Suprapubic skin (tissue), 4 donors: ENCODE measurements at regions not wholly inside any gene's neighbourhood (a gene's known extent, or its start where the extent isn't known, plus 50 kb on each side); places are given as distances from the start of the nearest gene placed in this dataset.

Experiments
- CTCF ChIP-seq, 2 donors: fragments of 200-600 bp in 1 of 2; fragments of 450-650 bp in 1 of 2; sonication (generic) in 1 of 2; IDR thresholded peaks; one replicate each; pipeline ENCODE4 v1.5.1; 2016 to 2019; ENCODE audit warnings: antibody characterized with exemption in 2 of 2, mild to moderate bottlenecking in 1 of 2, moderate library complexity in 1 of 2
- EP300 ChIP-seq: sonication (generic); formaldehyde crosslinking; IDR thresholded peaks from one replicate; pipeline ENCODE4 v1.6.1; 2017; ENCODE audit warnings: antibody characterized with exemption
- POLR2A ChIP-seq, 2 donors: fragments of 450-650 bp; IDR thresholded peaks; one replicate each; pipeline ENCODE4 v1.6.1; 2017; ENCODE audit warnings: antibody characterized with exemption in 2 of 2, mild to moderate bottlenecking in 2 of 2, moderate library complexity in 2 of 2
- POLR2AphosphoS5 ChIP-seq, 3 donors: sonication (generic); formaldehyde crosslinking; IDR thresholded peaks; one replicate each; pipeline ENCODE4 v1.6.1; 2017; ENCODE audit warnings: antibody characterized with exemption in 3 of 3

GRCh38 chrX:15143050-15143824, 126.6 kb downstream of the ASB9 start:
- TF ChIP-seq CTCF (IDR thresholded peaks at IDR 0.05): peak; percentile 19 to 38
- TF ChIP-seq POLR2AphosphoS5 (IDR thresholded peaks at IDR 0.05): no peak
- no peak for TF ChIP-seq POLR2A (IDR thresholded peaks at IDR 0.05)
- no peak for TF ChIP-seq EP300
